ENCODE measurements at regions not wholly inside any gene's neighbourhood (a gene's known extent, or its start where the extent isn't known, plus 50 kb on each side); places are given as distances from the start of the nearest gene placed in this dataset.

- Mint-ChIP-seq H3K27ac (no peak overlapping the region), H3K9me3 (no peaks in the 10 kb centered on the region), H3K4me1 (no peaks in the 10 kb centered on the region), H3K36me3 (ENCODE audit: low read depth) (no peaks in the 10 kb centered on the region), H3K4me3 (no peak overlapping the region), H3K27me3 (no peaks in the 10 kb centered on the region)
- POLR2A ChIA-PET: no interaction called here
- CTCF ChIA-PET: no interaction called here
- DNase-seq: no peak
Measured at GRCh38 chr12:86663173-86663572, 407.0 kb upstream of the MGAT4C start.

DNA sequence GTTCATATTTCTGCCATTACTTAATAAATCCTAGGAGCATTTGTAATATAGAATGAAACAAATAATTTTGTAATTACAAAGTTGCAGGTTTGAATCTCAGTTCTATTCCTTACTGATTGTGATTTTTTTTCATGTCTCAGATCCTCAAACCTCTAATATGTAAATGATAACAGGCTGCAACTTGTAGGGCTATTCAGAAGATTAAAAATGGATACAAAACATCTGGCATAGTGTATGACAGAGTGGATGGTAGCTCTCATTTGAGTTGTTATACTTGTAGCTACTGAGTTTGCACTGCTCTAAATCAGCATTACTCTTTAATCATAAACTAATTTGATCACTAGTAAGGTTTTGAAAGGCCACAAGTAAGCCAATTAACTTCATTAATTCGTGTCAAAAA is 406.3 kb upstream of the MGAT4C start:
- H3K9me3 Mint-ChIP-seq: no peaks in the 10 kb centered on the region
- ChIA-PET CTCF (no interaction called here), POLR2A (no interaction called here)

DNA sequence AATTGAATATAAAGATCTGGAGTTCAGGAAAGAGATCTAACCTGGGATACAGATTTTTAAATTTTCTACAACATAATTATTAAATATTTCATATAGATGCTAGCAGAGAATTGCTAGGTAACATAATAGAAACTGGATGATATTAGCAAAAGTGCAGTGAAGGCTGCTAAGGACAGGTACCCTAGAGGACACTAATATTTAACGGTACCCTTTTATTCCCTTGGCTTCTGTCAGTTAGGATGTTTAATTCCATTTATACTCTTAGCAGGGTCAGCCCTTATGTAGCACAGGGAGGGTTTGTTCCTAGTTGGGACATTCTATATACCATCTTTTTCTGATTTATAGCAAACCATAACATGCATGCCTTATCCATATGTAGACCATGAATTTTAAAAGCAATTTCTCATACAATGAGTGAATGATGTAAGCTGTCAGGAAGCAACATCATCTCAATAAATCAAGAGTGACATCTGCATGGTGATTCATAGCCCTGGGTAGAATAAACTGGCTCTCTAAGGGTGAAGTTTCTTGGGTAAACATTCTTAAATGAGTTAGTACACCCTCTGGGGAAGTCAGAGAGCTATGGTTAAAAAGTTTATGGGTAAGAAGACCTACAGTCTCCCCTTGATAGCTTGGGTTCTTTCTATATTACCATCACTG is 404.4 kb upstream of the MGAT4C start:
- Mint-ChIP-seq H3K4me1 (no peaks in the 10 kb centered on the region), H3K27ac (no peak overlapping the region), H3K9me3 (no peaks in the 10 kb centered on the region), H3K36me3 (ENCODE audit: low read depth) (no peaks in the 10 kb centered on the region), H3K27me3 (no peaks in the 10 kb centered on the region), H3K4me3 (no peak overlapping the region)
- POLR2A ChIA-PET: no interaction called here
- DNase-seq: no peak
- CTCF ChIA-PET: no interaction called here

More for the DNA sequence above, 406.3 kb upstream of the MGAT4C start:
- Mint-ChIP-seq H3K27ac (no peak overlapping the region), H3K4me3 (no peak overlapping the region), H3K4me1 (no peaks in the 10 kb centered on the region), H3K27me3 (no peaks in the 10 kb centered on the region), H3K36me3 (ENCODE audit: low read depth) (no peaks in the 10 kb centered on the region)
- no peak for DNase-seq

DNA sequence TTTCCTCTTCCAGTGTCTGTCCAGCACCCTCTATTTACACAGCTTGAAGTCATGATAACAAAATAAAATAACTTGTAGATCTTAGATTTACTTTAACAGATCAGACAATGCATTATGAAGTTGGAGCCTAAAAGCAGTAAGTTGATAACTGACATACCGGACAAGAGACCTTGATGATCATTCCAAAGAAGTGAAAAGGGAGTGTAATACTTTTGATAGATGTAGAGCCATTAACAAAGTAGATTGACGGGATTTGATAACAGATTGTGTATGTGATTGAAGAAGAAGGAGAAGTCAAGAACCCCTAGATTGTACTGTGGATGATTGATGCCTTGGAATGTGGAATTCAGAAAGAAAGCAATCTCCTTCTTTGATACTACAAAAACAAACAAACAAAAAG is 403.8 kb upstream of the MGAT4C start:
- Mint-ChIP-seq H3K9me3 (no peaks in the 10 kb centered on the region), H3K27ac (no peak overlapping the region), H3K4me3 (no peak overlapping the region), H3K27me3 (no peaks in the 10 kb centered on the region), H3K4me1 (no peaks in the 10 kb centered on the region), H3K36me3 (ENCODE audit: low read depth) (no peaks in the 10 kb centered on the region)
- ChIA-PET CTCF (no interaction called here), POLR2A (no interaction called here)
- DNase-seq: no peak

- no peak for DNase-seq
- Mint-ChIP-seq H3K4me1 (no peaks in the 10 kb centered on the region), H3K27me3 (no peaks in the 10 kb centered on the region), H3K9me3 (no peaks in the 10 kb centered on the region), H3K27ac (no peak overlapping the region), H3K4me3 (no peak overlapping the region), H3K36me3 (ENCODE audit: low read depth) (no peaks in the 10 kb centered on the region)
- ChIA-PET POLR2A (no interaction called here), CTCF (no interaction called here)
Measured at GRCh38 chr12:86658303-86658702, 402.1 kb upstream of the MGAT4C start.

DNA sequence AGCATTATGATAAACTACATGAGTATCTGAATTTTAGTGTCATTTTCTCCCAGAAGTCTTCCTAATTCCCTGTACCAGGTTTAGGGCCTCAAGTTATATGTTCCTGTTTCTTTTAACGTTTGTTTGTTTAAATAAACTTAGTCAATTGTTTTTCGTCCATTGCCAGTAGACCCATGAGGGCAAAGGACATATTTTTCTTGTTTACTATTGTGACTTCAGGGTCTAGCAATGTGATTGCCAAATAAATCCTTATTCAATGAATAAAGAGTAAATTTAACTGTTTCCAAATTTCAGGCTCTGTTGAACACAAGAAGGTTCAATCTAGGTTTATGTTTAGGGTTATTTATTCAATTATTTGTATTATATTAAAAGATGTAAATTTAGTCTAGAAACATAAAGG is 391.6 kb upstream of the MGAT4C start:
- no peak for DNase-seq
- CTCF ChIA-PET: no interaction called here
- Mint-ChIP-seq H3K4me3 (no peak overlapping the region), H3K36me3 (ENCODE audit: low read depth) (no peaks in the 10 kb centered on the region), H3K9me3 (no peaks in the 10 kb centered on the region), H3K27ac (no peak overlapping the region), H3K4me1 (no peaks in the 10 kb centered on the region), H3K27me3 (no peaks in the 10 kb centered on the region)
- POLR2A ChIA-PET: no interaction called here

DNA sequence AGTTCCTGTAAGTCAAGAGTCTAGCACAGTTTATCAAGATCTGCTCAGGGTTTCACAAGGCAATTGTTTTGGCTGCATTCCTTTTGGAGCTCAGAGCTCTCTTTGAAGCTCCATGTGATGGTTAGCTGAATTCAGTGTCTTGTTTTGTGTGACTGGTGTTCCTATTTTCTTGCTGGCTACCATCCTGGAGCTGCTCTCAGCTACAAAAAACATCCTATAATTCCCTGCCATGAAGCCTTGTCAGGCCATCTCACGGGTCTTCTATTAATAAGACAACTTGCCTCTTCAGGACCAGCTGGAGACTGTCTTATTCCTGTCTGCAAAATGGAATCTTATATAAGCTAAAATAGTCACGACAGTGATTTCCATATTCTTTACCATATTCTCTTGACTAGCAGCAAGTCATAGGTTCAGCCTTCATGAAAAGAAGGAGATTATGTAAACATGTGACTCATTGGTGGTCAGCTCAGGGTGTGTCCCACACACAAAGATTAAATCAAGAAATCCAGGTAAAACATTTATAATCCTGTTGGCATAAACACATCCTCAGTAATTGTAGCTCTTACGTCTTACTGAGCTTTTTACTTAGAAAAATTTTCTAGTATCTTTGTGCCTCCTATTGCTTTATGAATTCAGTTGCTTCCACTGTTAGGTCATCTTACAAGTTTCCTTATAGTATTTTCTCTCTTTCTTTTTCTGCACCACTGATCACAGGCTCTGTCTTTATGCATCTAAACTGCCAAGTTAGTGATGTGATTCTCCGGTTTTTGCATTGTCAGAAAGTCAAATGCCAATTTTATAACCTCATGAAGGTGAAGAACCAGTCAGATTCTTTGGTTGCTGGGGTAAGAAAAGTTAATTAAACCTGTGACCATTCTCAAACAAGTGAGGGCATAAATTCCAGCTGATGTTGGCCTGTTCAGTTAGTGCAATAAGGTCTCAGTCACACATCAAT is 378.5 kb upstream of the MGAT4C start:
- CTCF ChIA-PET: no interaction called here

GRCh38 chr12:86627001-86627400 is 370.8 kb upstream of the MGAT4C start:
- POLR2A ChIA-PET: no interaction called here
- Mint-ChIP-seq H3K27me3 (no peaks in the 10 kb centered on the region), H3K4me1 (no peaks in the 10 kb centered on the region), H3K27ac (no peak overlapping the region), H3K36me3 (ENCODE audit: low read depth) (no peaks in the 10 kb centered on the region), H3K4me3 (no peak overlapping the region), H3K9me3 (peaks cover 17% of the 10 kb centered on the region)
- CTCF ChIA-PET: no interaction called here
- no peak for DNase-seq

More for the DNA sequence above, 378.5 kb upstream of the MGAT4C start:
- no peaks in the 10 kb centered on the region for H3K36me3 Mint-ChIP-seq (ENCODE audit: low read depth)
- no peak for DNase-seq
- no peak overlapping the region for H3K4me3 Mint-ChIP-seq
- no peaks in the 10 kb centered on the region for H3K4me1 Mint-ChIP-seq
- no peaks in the 10 kb centered on the region for H3K27me3 Mint-ChIP-seq
- H3K27ac Mint-ChIP-seq: no peak overlapping the region
- H3K9me3 Mint-ChIP-seq: no peaks in the 10 kb centered on the region
- POLR2A ChIA-PET: no interaction called here

GRCh38 chr12:86623267-86623666 is 367.1 kb upstream of the MGAT4C start:
- no peaks in the 10 kb centered on the region for H3K4me1 Mint-ChIP-seq
- no peak overlapping the region for H3K4me3 Mint-ChIP-seq
- ChIA-PET CTCF (no interaction called here), POLR2A (no interaction called here)
- DNase-seq: no peak
- H3K9me3 Mint-ChIP-seq: peaks cover 7% of the 10 kb centered on the region
- H3K27ac Mint-ChIP-seq: no peak overlapping the region
- no peaks in the 10 kb centered on the region for H3K36me3 Mint-ChIP-seq (ENCODE audit: low read depth)
- H3K27me3 Mint-ChIP-seq: no peaks in the 10 kb centered on the region

DNA sequence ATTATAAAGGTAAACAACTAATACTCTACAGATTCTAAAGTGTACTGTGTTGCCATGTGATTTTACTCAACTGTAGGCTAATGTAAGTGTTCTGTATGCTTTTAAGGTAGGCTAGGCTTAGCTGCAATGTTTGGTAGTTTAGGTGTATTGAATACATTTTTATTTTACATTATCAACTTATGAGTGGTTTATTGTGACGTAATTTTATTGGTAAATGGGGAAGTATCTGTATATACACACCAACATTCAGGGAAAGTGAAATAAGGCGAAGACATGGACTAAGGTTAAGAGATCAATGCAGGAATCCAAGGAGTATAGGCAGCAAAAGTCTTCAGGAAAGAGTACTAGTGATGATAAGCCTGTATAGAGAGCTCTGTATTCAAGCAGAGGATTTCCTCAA is 365.8 kb upstream of the MGAT4C start:
- Mint-ChIP-seq H3K4me1 (no peaks in the 10 kb centered on the region), H3K36me3 (ENCODE audit: low read depth) (no peaks in the 10 kb centered on the region), H3K27ac (no peak overlapping the region), H3K27me3 (no peaks in the 10 kb centered on the region), H3K4me3 (no peak overlapping the region), H3K9me3 (peaks cover 5% of the 10 kb centered on the region)
- DNase-seq: no peak
- ChIA-PET CTCF (no interaction called here), POLR2A (no interaction called here)

GRCh38 chr12:86613311-86613710 is 357.1 kb upstream of the MGAT4C start:
- no peak for DNase-seq
- CTCF ChIA-PET: no interaction called here
- H3K4me3 Mint-ChIP-seq: no peak overlapping the region
- POLR2A ChIA-PET: no interaction called here
- H3K27me3 Mint-ChIP-seq: no peaks in the 10 kb centered on the region
- H3K27ac Mint-ChIP-seq: no peak overlapping the region
- H3K36me3 Mint-ChIP-seq (ENCODE audit: low read depth): no peaks in the 10 kb centered on the region
- H3K9me3 Mint-ChIP-seq: no peaks in the 10 kb centered on the region
- H3K4me1 Mint-ChIP-seq: no peaks in the 10 kb centered on the region

DNA sequence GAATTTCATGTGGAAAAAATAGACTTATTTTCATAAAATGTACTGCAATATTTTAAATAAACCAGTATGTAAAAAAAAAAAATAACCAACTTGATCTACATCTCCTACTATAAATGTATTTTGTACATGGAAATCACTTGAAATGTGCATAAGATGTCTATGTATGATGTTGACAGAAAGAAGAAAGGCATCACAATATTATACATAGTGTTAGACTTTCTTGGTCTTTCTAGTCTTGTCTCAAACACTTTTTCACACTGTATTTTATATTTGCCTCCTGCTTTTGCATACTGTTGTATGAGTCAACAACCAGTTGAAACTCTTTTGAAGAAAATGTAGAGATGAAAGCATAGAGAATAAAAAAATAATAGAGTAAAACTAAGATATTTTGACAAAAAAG is 352.4 kb upstream of the MGAT4C start:
- Mint-ChIP-seq H3K4me1 (no peaks in the 10 kb centered on the region), H3K27ac (no peak overlapping the region), H3K27me3 (no peaks in the 10 kb centered on the region), H3K4me3 (no peak overlapping the region), H3K9me3 (no peaks in the 10 kb centered on the region), H3K36me3 (ENCODE audit: low read depth) (no peaks in the 10 kb centered on the region)
- no peak for DNase-seq
- ChIA-PET POLR2A (no interaction called here), CTCF (interaction anchor here (0.6 kb wide), 1 partner anchor 449 kb away, joined by 4 read pairs; no protein-coding TSS in a partner anchor)

DNA sequence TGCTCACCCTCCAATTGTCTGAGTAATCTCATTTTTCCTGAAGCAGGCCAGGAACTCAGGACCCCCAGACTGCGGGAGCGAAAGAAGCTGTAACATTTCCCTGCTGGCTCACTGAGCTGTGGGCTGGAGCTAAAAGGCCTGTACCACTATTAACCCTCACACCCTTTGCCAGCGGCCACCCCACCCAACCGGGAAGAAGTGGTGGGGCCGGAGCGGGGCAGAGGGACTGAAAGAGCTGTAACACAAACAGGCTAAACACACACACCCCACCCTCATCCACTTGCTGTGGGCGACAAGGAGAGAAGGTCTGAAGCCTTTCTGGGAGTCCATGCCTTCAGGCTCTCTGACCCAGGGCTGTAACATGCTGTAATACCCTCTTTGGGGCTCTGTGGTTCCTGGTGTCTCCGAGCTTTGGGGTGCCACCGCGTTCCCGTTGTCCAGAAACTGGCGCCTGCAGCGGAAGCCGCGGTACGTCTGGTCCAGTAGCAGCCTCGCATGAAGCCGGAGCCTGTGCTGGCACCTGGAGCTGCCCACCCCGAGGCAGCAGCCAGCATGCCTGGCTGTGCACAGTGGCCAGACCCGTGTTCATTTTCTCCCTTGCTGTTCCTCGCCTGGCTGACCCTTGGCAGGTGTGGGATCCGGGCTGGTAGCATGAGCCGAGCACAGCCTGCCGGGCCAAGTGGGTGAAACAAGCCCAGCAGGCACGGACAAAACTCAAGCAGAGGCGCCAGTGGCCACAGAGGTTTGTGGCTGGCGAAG is 345.5 kb upstream of the MGAT4C start:
- Mint-ChIP-seq H3K27me3 (no peaks in the 10 kb centered on the region), H3K9me3 (peaks cover 4% of the 10 kb centered on the region), H3K4me3 (no peak overlapping the region), H3K36me3 (ENCODE audit: low read depth) (no peaks in the 10 kb centered on the region), H3K4me1 (no peaks in the 10 kb centered on the region), H3K27ac (no peak overlapping the region)
- POLR2A ChIA-PET: no interaction called here
- CTCF ChIA-PET: no interaction called here
- no peak for DNase-seq
